Neuronal stem cell (in vitro differentiated cells): ENCODE measurements at regions not wholly inside any gene's neighbourhood (a gene's known extent, or its start where the extent isn't known, plus 50 kb on each side); places are given as distances from the start of the nearest gene placed in this dataset.

Source experiments
- DNase-seq: peaks from one replicate; pipeline ENCODE4 v3.0.0-alpha.2; 2013; ENCODE audit warnings: low spot score
- H2AFZ ChIP-seq: one replicate; pipeline ENCODE4 v1.6.1; 2013; ENCODE audit warnings: mild to moderate bottlenecking, low read length, inconsistent platforms
- H2AK5ac ChIP-seq: 2 replicates; pipeline ENCODE4 v1.6.1; 2013; ENCODE audit warnings: low read depth, mild to moderate bottlenecking, inconsistent platforms, low read length, moderate library complexity, mixed read lengths
- H2BK120ac ChIP-seq: 2 replicates; pipeline ENCODE4 v1.6.1; 2013; ENCODE audit warnings: low read depth, mild to moderate bottlenecking, inconsistent platforms, low read length, moderate library complexity, mixed read lengths
- H2BK12ac ChIP-seq: one replicate; pipeline ENCODE4 v1.6.1; 2013; ENCODE audit warnings: low read length, inconsistent platforms
- H2BK15ac ChIP-seq: 2 replicates; pipeline ENCODE4 v1.6.1; 2013; ENCODE audit warnings: mild to moderate bottlenecking, low read length, inconsistent platforms, mixed read lengths
- H2BK5ac ChIP-seq: one replicate; pipeline ENCODE4 v1.6.1; 2013; ENCODE audit warnings: inconsistent platforms, mild to moderate bottlenecking, low read length, moderate library complexity
- H3K14ac ChIP-seq: one replicate; pipeline ENCODE4 v1.6.1; 2013; ENCODE audit warnings: low read length, inconsistent platforms
- H3K18ac ChIP-seq: 2 replicates; pipeline ENCODE4 v1.6.1; 2013; ENCODE audit warnings: low read length, inconsistent platforms
- H3K23ac ChIP-seq: 2 replicates; pipeline ENCODE4 v1.6.1; 2013; ENCODE audit warnings: low read depth, mild to moderate bottlenecking, mixed read lengths, low read length, inconsistent platforms; ENCODE audit not compliant: poor library complexity
- H3K27ac ChIP-seq: replicated peaks from 3 replicates; pipeline ENCODE4 v1.5.1; 2013; ENCODE audit warnings: low read length, inconsistent platforms
- H3K27me3 ChIP-seq, 3 experiments: 2 replicates each; pipeline ENCODE4 v1.6.1; 2013; ENCODE audit warnings: low read length in 3 of 3, mild to moderate bottlenecking in 2 of 3, inconsistent platforms in 1 of 3, low read depth in 1 of 3, mixed read lengths in 1 of 3, moderate library complexity in 1 of 3; ENCODE audit not compliant: control insufficient read depth in 3 of 3, insufficient read depth in 3 of 3
- H3K36me3 ChIP-seq, 2 donors: replicated peaks in 1 of 2; 2 replicates each; pipeline ENCODE4 v1.6.1; 2013; ENCODE audit warnings: low read length in 2 of 2; ENCODE audit not compliant: control insufficient read depth in 2 of 2, insufficient read depth in 2 of 2
- H3K4ac ChIP-seq: 2 replicates; pipeline ENCODE4 v1.6.1; 2013; ENCODE audit warnings: inconsistent platforms, mild to moderate bottlenecking, low read length, moderate library complexity
- H3K4me1 ChIP-seq, 2 donors: 1 replicate in 1 of 2; 2 replicates in 1 of 2; pipeline ENCODE4 v1.6.1; 2013; ENCODE audit warnings: low read length in 2 of 2, low read depth in 1 of 2; ENCODE audit not compliant: control insufficient read depth in 2 of 2, insufficient read depth in 1 of 2
- H3K4me2 ChIP-seq: one replicate; pipeline ENCODE4 v1.6.1; 2013; ENCODE audit warnings: mild to moderate bottlenecking, low read length, inconsistent platforms; ENCODE audit not compliant: insufficient read depth, poor library complexity, severe bottlenecking
- H3K4me3 ChIP-seq, 2 donors: 2 replicates each; pipeline ENCODE4 v1.5.1; 2013; ENCODE audit warnings: low read length in 2 of 2, mild to moderate bottlenecking in 2 of 2, inconsistent platforms in 1 of 2, moderate library complexity in 1 of 2
- H3K79me1 ChIP-seq: one replicate; pipeline ENCODE4 v1.6.1; 2013; ENCODE audit warnings: low read depth, mild to moderate bottlenecking, inconsistent platforms, low read length, moderate library complexity
- H3K9ac ChIP-seq: one replicate; pipeline ENCODE4 v1.6.1; 2013; ENCODE audit warnings: mild to moderate bottlenecking, low read depth, low read length, inconsistent platforms; ENCODE audit not compliant: poor library complexity
- H3K9me3 ChIP-seq, 2 donors: replicated peaks in 1 of 2; 2 replicates each; pipeline versions ENCODE3 to v1.6.1; 2013; ENCODE audit warnings: low read length in 2 of 2, mild to moderate bottlenecking in 2 of 2, inconsistent platforms in 1 of 2, low read depth in 1 of 2, mixed read lengths in 1 of 2, moderate library complexity in 1 of 2; ENCODE audit not compliant: control insufficient read depth in 2 of 2, insufficient read depth in 1 of 2
- H4K8ac ChIP-seq: one replicate; pipeline ENCODE4 v1.6.1; 2013; ENCODE audit warnings: low read depth, mild to moderate bottlenecking, inconsistent platforms, low read length, moderate library complexity
- H4K91ac ChIP-seq: one replicate; pipeline ENCODE4 v1.6.1; 2013; ENCODE audit warnings: low read length, low read depth, mild to moderate bottlenecking, inconsistent platforms; ENCODE audit not compliant: poor library complexity
- WGBS, 2 donors: extraction: QIAGEN DNeasy Blood & Tissue Kit; methylation state at CpG; one replicate each; pipeline ENCODE4 v1.1.7; 2013; ENCODE audit warnings: missing lambda C conversion rate in 2 of 2, mixed read lengths in 1 of 2; ENCODE audit not compliant: insufficient read length in 2 of 2, insufficient replicate concordance in 1 of 2; ENCODE audit errors: extremely low coverage in 2 of 2; 5-methylcytosine and 5-hydroxymethylcytosine counted together

- Histone ChIP-seq H3K9ac (no peak overlapping the region), H2AFZ (no peak overlapping the region), H2BK15ac (no peak overlapping the region), H3K9me3 (no peaks in the 10 kb centered on the region), H2BK5ac (no peak overlapping the region), H3K4me3 (no peak overlapping the region), H3K14ac (no peak overlapping the region), H4K91ac (no peak overlapping the region), H2BK12ac (no peak overlapping the region), H4K8ac (no peak overlapping the region), H3K79me1 (no peaks in the 10 kb centered on the region), H3K23ac (no peak overlapping the region), H2BK120ac (no peak overlapping the region), H3K4me1 (peaks cover 11 to 15% of the 10 kb centered on the region in 2 donors), H2AK5ac (no peak overlapping the region), H3K18ac (no peak overlapping the region), H3K27ac (no peak overlapping the region), H3K4ac (no peak overlapping the region), H3K27me3 (no peaks in the 10 kb centered on the region), H3K36me3 (no peaks in the 10 kb centered on the region), H3K4me2 (no peak overlapping the region)
- WGBS, 2 donors, result no CpG with 5 or more reads among the region's 4 CpGs
- no peak for DNase-seq
Observed at GRCh38 chr11:122226810-122227379, 110.9 kb upstream of the BLID start.

GRCh38 chr11:122224867-122225266 lies 108.9 kb upstream of the BLID start:
- no peak overlapping the region for H3K23ac ChIP-seq
- WGBS, 2 donors, result no CpG with 5 or more reads among the region's 2 CpGs
- DNase-seq, result no peak

GRCh38 chr11:122220321-122220720 lies 104.3 kb upstream of the BLID start:
- Histone ChIP-seq H3K14ac (no peak overlapping the region), H2AFZ (no peak overlapping the region), H2BK15ac (no peak overlapping the region), H3K27ac (no peak overlapping the region), H3K27me3 (no peaks in the 10 kb centered on the region), H3K9me3 (no peaks in the 10 kb centered on the region), H2AK5ac (no peak overlapping the region), H3K4me2 (no peak overlapping the region), H3K23ac (no peak overlapping the region), H3K79me1 (no peaks in the 10 kb centered on the region), H2BK12ac (no peak overlapping the region), H4K8ac (no peak overlapping the region), H3K9ac (no peak overlapping the region), H3K18ac (no peak overlapping the region), H3K4ac (no peak overlapping the region), H3K4me3 (no peak overlapping the region), H3K36me3 (no peaks in the 10 kb centered on the region), H2BK120ac (no peak overlapping the region), H3K4me1 (peaks cover 0 to 8% of the 10 kb centered on the region in 2 donors), H4K91ac (no peak overlapping the region), H2BK5ac (no peak overlapping the region)
- WGBS, 2 donors, result no CpG with 5 or more reads among the region's 2 CpGs
- DNase-seq, result no peak

More at GRCh38 chr11:122224867-122225266, 108.9 kb upstream of the BLID start:
- H2BK15ac ChIP-seq, result no peak overlapping the region
- no peak overlapping the region for H2AK5ac ChIP-seq
- H3K36me3 ChIP-seq, result no peaks in the 10 kb centered on the region
- no peak overlapping the region for H3K14ac ChIP-seq
- H3K79me1 ChIP-seq, result no peaks in the 10 kb centered on the region
- no peaks in the 10 kb centered on the region for H3K9me3 ChIP-seq
- no peak overlapping the region for H2AFZ ChIP-seq
- H4K8ac ChIP-seq, result no peak overlapping the region
- H3K27me3 ChIP-seq, result no peaks in the 10 kb centered on the region
- H3K4me3 ChIP-seq, result no peak overlapping the region
- no peak overlapping the region for H2BK12ac ChIP-seq
- no peak overlapping the region for H2BK5ac ChIP-seq
- no peak overlapping the region for H3K27ac ChIP-seq
- peaks cover 8 to 12% of the 10 kb centered on the region in 2 donors for H3K4me1 ChIP-seq
- no peak overlapping the region for H3K18ac ChIP-seq
- H3K4ac ChIP-seq, result no peak overlapping the region
- no peak overlapping the region for H2BK120ac ChIP-seq
- no peak overlapping the region for H3K9ac ChIP-seq
- H3K4me2 ChIP-seq, result no peak overlapping the region
- H4K91ac ChIP-seq, result no peak overlapping the region

GRCh38 chr11:122219791-122220190 lies 103.8 kb upstream of the BLID start:
- Histone ChIP-seq H2BK120ac (no peak overlapping the region), H3K4me2 (no peak overlapping the region), H3K14ac (no peak overlapping the region), H2AK5ac (no peak overlapping the region), H2BK15ac (no peak overlapping the region), H2AFZ (peak overlapping the region; percentile 18), H3K27ac (no peak overlapping the region), H4K8ac (no peak overlapping the region), H3K9ac (no peak overlapping the region), H2BK12ac (no peak overlapping the region), H3K27me3 (no peaks in the 10 kb centered on the region), H3K36me3 (no peaks in the 10 kb centered on the region), H3K4me3 (no peak overlapping the region), H3K23ac (no peak overlapping the region), H3K18ac (no peak overlapping the region), H3K4me1 (peaks cover 1 to 12% of the 10 kb centered on the region in 2 donors), H2BK5ac (no peak overlapping the region), H4K91ac (no peak overlapping the region), H3K4ac (no peak overlapping the region), H3K9me3 (no peaks in the 10 kb centered on the region), H3K79me1 (no peaks in the 10 kb centered on the region)
- WGBS, 2 donors, result no CpG with 5 or more reads among the region's 3 CpGs
- DNase-seq, result no peak
